ENCODE measurements at regions not wholly inside any gene's neighbourhood (a gene's known extent, or its start where the extent isn't known, plus 50 kb on each side); places are given as distances from the start of the nearest gene placed in this dataset.
"Not testable (repeated sequence)": the region's sequence is repeated elsewhere in the genome, so short reads cannot be mapped to it uniquely, and the experiment has no call there.

DNA sequence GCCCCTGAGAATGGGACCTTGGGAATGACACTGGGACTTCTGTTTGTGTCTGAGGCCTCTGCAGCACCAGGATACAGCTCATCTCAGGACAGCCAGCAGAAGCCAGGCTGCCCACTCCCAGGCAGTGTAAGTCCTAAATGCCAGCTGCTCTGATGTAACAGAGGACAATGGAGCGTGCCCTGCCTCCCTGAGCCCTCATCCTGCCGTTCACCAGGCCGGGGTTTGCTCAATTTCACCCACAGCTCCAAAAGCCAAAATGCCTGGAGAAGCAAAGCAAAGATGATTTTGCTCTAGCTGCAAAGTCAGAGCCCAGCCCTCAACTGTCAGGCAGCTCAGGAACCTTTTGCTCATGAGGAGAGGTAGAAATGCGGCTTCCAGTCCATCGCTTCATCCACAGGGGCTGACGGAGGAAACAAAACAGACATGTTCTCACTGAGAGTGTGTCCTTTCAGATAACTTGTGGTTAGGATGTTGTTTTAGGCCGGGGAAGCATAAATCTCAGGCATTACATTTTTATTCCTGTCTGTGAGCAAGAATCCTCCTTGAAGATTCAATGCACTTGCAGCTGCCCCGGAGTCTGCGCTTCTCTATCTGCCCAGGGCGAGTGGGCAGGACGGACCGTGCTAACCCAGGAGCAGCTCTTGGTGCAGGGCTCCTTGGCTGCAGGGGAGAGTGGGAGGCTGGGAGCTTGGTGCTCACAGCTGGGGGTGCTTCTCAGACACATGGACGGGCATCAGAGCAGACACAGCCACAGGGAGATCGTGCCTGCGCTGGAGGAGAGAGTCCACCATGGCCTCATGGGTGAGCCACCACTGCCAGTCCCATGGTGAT is 83.2 kb upstream of the CHST15 start:
- DNase-seq: no peak

DNA sequence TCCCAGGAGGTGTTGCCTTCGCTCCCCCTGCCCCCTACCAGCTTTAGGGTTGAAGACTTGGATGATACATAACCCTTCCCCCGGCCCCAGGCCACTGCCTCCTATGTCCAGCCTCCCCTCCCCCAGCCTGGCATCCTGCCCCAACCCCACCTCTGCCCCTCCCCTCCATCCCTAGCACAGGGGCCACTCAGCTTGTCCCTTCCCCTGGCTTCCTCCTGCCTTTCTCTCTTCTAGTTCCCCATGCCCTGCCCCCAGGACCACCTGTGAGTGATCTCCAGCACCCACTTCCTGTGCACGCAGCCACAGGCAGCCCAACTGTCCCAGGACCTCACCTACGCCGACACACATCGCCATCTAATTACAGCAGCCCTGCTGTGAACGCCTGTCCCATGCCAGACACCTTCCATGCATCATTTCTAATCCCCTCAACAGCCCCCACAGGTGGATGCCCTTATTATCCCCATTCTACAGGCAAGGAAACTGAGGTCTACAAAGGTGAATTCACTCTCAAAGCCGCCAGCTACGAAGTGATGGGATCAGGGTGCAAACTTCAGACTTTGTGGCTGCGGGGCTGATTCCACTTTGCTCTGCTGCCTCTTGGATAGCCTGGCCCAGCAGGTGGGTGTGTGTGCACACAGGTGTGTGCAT is 82.4 kb upstream of the CHST15 start:
- no peak for DNase-seq

DNA sequence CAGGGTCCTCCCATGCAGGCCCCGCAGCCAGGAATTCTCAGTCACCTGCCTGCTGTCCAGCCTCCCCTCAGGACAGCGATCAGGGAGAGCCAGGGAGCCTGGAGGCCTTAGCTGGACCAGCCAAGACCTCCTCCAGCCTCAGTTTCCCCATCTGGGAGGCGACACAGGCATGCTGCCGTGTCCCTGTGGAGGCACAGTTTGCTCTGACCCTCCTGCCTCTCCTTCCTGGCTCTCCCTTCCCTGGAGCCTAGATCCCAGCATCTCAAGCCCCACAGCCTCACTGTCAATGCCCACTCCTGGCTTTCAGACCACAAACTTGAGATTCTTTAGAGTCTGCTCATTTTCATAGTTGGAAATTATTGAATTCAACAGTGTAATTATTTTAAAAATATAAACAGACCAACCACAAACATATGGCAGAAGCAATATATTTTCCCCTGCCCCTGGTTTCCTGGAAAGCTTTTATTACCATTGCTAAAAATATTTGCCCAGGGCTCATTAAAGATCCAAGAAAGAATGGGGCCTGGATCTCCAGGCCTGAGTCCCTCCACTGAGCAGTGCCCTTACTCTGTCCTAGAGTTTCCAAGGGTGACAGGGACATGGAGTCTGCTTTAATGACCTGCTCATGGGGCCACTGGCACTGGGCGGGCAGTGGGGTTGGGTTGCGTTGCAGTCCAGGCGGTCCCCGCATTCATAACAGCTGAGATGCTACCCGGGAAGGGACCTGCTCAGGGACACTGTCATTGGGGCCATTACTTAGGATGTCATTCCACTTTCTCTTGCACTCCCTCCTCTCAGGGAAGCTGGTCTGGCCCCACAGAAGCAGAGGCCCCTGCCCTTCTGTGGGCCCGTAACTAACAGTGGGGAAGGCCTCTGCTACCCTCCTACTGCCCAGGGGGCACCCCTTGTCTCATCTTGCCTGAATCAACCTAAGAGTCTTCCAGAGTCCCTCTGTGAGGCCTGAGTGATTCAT is 81.6 kb upstream of the CHST15 start:
- DNase-seq: no peak

DNA sequence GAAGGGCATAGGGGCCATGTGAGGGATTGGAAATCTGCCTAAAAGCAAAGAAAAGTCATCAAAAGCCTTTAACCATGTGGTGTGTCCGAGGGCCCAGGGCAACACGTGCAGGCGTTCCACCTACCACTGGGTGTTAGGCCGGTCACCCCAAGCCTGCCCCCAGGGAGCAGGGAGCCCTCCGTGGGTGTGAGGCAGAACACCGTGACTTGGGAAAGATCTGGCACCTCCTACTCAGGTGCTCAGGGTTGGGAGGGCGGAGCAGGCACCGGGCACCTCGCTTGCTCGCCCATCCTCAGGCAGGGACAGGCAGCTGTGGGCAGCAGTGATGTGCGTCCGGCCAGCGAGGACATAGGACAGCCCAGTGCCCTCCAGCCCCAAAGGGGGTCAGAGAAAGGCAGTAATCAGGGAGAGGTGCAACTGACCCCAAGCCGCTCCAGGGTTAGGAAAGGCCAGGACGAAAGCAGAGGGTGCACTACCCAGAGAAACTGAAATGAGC is 80.7 kb upstream of the CHST15 start:
- no peak for DNase-seq

DNA sequence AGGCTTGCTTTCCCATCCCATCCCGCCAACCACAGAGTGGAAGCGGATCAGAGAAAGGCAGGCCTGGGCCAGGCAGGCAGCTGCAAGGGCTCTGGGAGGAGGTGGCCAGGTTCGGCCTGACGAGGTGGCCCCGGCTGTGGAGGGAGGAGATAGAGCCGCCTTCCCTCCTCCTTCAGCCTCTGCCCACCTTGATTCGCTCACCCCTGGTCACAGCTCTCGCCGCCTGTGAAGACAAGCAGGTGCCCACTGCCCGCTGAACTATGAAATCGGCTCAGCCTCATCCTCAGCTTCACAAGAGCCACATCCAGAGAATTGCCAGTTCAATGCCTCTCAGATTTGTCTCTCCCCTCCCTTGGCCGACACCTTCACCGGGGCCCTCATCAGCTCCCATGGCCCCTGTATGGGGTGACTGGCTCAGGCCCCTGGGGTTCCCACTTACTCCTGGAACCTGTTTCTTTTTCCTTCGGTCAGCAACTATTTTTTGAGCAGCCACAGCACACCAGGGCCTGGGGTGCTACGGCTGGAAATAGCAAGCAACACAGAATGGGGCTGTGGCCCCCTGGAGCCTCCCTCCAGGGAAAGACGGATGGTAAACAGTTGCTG is 80.0 kb upstream of the CHST15 start:
- no peak for DNase-seq

DNA sequence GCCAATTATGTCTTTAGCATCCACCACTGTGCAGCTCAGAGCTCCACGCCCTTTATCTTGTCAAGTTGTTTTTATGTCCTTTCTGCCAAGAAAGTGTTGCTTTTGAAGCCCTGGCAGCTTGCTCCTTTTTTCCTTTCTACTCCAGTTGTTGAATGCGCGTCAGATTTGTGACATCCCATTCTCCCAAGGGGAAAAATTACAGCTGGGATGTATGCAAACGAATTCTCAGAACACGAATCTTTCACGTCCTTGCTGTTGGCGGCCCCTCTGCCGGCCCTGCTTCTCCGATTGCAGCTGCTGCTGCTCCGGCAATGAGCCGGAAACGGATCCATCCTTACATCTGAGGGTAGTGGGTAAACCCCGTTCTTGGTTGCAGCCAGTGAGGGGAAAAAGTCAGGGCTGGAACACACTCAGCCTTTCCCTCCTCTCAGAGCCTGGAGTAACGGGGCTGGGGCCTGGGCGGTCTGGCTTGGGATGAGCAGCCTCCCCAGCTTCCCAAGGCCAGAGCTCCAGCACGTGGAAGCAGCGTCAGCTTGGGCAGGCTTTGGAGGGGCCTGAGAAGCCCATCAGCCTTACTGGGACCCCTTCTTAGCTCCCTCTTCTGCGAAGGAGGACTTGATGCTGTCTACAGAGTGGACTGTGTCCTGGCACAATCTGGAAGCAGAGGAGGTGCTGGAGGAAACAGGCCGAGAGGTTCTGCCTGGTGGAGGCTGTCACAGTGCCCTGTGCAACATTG is 79.0 kb upstream of the CHST15 start:
- no peak for DNase-seq

DNA sequence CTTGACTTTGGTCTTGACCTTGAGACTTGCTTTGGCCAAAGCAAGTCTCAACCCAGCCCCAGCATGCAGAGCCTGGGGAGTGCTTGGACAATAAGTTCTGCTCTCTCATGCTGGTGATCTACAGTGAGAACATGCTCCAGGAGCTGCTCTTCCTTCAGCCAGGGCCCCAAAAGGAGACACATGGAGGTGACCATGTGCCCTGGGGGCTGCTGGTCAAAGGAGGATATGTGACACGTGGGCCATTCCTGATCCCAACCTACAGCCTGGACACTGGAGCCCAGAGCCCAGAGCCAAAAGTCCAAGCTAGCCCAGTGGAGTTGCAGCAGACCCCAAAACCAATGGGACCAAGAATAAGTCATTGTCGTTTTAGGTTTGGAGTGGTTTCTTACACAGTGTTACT is 78.2 kb upstream of the CHST15 start:
- no peak for DNase-seq

DNA sequence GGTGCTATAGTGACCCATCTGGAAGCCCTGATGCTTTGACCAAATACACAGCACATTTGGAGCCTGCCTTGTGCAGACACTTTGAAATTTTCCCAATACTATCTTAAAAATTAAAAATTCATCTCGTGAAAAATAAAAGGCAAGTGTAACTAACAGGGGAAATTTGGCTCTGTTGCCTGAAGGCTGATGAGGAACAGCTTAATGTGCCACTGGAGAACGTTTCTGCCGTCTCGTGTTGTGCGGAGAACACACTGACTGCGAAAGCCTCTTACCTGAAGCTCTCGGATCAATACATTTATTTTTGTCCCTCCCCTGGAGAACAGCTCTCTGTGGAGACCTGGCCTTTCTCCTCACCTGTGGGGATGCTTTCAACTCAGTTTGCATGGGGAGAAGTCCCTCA is 77.2 kb upstream of the CHST15 start:
- DNase-seq: no peak

DNA sequence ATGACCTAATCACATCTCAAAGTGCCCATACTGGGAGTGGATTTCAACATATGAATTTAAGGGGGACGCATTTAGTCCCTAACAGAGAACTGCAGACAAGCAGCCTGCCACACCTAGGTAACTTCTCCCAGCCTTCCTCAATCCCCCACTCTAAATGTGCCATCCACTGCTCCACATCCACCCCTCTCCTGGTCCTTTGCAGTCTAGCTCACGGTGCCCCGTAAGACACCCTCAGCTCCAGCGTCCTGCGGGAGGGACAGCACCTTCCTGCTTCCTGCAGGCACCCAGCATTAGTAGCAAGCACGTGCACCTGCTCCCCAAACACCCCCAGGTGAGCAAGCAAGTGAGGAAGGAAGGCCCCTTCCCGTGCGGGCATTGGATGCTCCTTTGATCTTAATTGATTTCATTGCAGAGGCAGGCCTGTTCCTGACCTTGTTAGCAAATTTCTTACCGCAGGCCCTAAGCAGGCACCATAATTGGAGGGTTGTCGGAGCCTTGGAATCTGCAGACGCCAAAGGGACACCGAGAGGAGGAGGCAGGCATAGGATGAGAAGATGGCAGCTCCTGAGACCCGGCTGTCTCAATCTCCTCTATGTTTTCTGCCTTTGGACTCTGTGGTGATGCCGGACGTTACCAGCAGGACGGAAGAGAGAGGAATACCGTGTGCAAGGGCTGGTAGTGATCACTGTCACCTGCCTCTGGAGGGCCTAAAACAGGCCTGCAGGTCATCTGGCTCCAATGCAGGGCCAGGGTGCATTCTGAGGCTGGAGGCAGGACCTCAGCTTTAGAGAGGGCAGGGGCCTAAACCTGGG is 75.8 kb upstream of the CHST15 start:
- no peak for DNase-seq

DNA sequence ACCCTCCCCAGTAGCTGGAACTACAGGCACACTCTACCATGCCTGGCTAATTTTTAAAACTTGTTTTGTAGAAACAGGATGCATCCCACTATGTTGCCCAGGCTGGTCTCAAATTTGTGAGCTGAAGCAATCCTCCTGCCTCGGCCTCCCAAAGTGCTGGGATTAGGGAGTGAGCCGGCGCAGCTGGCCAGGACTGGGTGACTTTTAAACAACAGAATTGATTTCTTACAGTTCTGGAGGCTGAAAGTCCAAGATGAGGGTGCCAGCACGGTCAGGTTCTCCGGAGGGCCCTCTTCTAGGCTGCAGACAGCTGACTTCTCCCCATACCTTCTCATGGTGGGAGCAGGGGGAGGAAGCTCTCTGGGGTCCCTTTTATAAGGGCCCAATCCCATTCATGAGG is 75.2 kb upstream of the CHST15 start:
- DNase-seq: no peak

DNA sequence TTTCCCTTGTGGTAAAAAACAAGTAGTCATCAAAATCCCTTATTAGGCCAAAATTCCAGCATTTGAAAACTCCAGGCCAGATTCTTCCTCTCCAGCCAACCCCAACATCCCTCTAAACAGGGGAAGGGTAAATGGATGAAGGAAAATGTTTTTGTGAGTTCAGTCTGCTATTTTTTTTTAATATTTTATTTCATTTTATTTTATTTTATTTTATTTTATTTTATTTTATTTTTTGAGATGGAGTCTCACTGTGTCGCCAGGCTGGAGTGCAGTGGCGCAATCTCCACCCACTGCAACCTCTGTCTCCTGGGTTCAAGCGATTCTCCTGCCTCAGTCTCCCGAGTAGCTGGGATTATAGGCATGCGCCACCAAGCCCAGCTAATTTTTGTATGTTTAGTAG is 74.5 kb upstream of the CHST15 start:
- not testable (repeated sequence) for DNase-seq

DNA sequence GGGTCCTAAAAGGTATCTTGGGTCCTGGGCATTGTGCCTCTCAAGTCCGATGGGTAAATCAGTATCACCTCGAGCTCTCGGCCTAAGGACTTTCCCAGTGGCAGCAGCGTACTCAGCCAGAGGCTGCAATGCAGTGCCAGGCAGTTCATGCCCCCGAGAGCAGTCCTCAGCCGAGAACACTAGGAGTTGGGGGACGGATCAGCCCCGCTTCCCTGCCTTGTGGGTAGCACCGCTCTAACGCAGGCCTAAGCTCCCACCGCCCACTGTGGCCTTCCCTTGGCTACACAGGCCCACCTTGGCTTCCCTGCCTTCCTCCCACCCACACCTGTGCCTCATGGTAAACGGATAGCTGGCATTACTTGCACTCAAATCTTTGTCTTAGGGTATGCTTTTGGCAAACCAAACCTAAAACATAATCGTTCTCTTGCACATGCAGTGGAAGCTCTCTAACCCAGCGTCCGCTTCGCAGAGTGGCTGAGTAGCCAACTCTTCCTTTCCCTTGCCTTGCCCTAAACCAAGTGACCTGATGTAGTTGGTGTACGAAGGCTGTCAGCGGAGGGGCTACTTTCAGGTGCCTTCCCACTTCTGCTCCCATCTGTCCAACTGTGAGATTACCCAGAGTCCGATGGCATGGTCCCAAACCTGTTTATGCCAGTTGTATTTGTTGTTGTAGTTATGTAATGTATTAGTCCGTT is 73.2 kb upstream of the CHST15 start:
- no peak for DNase-seq

DNA sequence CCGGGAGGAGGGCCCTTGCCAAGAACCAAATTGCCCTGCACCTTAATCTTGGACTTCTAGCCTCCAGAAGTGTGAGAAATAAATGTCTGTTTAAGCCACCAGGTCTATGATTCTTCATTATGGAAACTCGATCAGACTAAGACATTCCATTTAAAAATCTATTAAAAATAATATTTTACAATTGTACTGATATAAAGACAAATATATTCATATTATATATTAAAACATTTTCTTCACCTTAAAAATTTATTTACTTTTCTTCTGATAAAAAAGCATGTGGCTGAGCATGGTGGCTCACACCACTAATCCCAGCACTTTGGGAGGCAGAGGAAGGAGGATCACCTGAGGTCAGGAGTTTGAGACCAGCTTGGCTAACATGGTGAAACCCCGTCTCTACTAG is 72.4 kb upstream of the CHST15 start:
- DNase-seq: no peak

DNA sequence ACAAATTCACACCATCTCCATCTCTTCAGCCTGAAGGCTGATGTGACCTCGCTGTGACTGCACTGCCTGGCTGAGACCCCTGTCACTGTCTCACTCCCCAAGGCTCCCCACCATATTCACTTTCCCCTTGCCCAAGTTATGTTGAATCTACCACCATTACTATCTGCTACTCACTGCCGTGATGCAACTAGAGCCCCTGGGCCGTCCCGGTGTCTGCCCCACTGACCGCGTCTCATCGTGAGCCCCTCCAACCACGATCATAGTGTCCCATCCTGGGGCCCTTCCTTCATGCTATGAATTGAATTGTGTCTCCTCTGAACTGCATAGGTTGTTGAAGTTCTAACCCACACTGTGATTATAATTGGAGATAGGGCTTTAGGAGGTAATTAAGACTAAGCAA is 71.9 kb upstream of the CHST15 start:
- DNase-seq: no peak

DNA sequence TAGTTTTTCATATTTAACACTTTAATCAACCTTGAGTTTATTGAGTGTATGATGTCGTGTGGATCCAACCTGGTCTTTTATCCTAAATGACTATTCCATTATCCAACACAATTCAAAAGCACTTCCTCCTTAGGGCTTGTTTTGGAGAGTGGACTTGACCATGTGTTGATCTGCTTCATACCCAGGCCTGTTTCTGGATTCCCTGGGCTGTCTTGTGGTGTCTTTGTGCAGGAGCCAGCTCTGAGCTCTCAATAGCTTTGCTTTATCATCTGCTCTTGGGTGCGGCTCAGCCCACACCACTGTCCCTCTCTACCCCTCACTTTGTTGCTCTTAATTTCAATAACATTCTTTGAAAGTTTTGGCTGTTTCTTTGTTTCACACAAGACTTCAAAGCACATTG is 70.9 kb upstream of the CHST15 start:
- no peak for DNase-seq

DNA sequence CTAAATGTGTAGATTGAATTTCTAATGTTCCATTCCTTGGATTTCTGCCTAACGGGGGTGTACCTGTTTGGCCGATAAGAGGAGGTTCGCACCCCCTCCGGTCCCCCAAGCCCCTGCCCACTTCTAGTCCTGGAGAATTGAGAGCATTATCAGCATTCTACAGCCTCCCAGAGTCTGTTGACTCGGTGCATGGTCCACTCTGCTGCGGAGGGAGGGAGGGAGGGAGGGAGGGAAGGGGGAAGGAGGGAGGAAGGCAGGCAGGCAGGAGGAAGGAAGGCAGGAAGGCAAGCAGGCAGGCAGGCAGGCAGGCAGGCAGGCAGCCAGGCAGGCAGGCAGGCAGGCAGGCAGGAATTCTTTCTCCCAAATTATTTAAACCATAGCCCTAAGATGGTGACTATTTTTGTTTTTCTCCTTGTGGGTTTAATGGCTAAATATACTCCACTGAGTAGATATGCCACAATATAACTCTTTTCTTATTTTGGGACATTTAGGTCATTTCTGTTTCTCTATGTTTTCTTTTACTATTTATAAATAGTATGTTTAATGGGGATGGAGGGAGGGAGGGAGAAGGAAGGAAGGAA is 69.5 kb upstream of the CHST15 start:
- DNase-seq: no peak

DNA sequence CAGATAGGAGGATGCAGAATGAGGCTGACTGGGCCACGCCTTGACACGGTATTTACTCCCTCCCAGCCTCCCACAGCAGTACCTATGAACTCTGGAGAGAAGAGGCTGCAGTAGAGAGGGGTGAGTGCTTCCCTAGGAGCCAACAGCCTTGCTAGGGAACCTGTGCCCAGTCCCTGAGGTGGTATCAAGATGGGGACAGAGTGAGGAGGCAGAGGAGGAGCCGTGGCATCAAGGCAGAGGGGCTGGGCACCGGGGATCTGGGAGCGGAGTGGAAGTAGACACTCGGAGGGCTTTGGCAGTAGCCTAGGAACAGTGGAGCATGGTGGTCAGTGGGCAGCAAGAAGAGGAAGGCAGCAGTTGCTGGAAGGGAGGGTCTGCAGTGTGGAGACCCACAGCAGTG is 68.7 kb upstream of the CHST15 start:
- DNase-seq: no peak

DNA sequence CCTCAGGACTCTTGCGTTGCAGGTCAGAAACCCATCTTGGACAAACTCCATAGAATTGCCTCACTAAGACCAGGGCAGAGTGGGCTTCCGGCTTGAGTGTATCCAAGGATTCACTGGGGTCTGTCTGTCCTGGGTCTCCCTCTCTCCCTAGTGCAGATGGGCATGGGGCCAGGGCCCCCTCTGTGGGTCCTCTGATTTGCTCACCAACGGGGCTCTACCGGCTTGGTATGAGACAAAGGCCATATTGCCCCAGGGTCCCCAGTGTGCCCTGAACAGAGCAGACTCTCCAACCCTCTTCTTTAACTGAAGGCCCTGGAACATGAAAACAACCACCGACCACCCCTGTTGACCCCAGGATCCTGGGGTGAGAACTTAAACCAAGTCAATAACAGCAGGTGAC is 68.2 kb upstream of the CHST15 start:
- DNase-seq: no peak

DNA sequence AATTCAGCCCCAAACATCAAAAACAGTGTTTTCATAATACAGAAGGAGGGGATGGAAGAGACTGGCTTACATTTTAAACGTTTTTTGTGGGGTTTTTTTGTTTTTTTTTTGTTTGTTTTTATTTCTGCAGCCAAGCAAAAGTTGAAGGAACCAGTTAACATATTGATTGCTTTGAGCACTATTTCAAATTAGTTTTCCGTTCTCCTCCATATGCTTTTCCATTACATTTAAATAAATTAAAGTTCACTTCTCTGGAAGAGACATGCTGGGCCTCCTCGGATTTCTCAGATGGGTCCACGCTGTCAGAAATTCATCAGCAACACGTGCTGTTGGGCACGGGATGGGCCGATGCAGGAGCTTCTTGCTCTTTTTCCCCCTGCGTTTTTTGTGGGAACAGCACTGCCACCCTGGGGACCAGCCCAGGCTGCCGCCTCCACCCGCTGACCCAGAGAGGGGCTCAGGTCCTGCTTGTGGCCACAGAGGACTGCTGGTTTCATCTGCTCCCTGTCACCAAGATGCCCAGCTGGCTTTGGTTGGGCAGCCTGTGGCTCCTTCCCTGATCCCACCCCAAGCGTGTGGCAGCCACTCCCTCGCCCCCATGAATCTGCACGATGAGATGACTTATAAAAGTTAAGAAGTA is 67.7 kb upstream of the CHST15 start:
- no peak for DNase-seq

DNA sequence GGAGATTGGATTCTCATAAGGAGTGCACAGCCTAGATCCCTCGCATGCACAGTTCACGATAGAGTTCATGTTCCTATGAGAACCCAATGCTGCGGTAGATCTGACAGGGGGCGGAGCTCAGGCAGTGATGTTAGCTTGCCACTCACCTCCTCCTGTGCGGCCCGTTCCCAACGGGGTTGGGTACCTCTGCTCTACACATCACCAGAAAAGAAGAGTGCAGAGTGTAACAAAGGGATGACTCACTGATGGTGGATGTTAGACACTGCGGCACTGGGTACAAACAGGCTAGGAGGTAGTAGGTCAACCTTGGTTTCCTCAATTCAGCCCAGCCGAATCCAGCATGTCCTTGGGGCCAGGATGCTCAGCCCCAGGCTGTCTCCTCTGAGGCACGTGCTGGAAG is 66.8 kb upstream of the CHST15 start:
- no peak for DNase-seq
